K562 (cell line): ENCODE measurements at regions not wholly inside any gene's neighbourhood (a gene's known extent, or its start where the extent isn't known, plus 50 kb on each side); places are given as distances from the start of the nearest gene placed in this dataset.

Experiments used
- ATAC-seq: fragments of 200-7000 bp; cut with Tn5 transposase; 3 replicates; pipeline ENCODE4 v1.9.1; 2020; ENCODE audit warnings: moderate library complexity
- BruUV-seq: library from RNA; stranded (reverse); fragments of 400-500 nt; replicated peaks from 2 replicates; lab custom pipeline; 2021; lab: Mats Ljungman, UMichigan
- CTCF ChIA-PET: fragments of 300-600 bp; formaldehyde crosslinking; extraction: SDS; loops from one replicate; lab custom pipeline; 2021; ENCODE audit warnings: low intra/inter-chr PET ratio; lab: Yijun Ruan, JAX
- POLR2A ChIA-PET: fragments of 300-600, 350-650 bp; sonication (Branson Sonifier 250); formaldehyde crosslinking; extraction: SDS; loops from one replicate; lab custom pipeline; 2021; ENCODE audit warnings: antibody characterized with exemption, inconsistent platforms; lab: Yijun Ruan, JAX
- DNase-seq, 4 experiments: peaks; one replicate each; pipeline versions ENCODE4 v3.0.0 to v3.0.0-alpha.2; 2011 to 2018; ENCODE audit warnings: low spot score in 3 of 4, mixed read lengths in 3 of 4; ENCODE audit errors: extremely low read depth in 1 of 4
- FAIRE-seq: peaks from 2 replicates; lab custom pipeline; 2011; peaks lifted over from hg19 to GRCh38; lab: Jason Lieb, UNC
- H2AFZ ChIP-seq: 2 replicates; pipeline ENCODE4 v1.6.0; 2011; ENCODE audit warnings: low read depth, low read length, control low read depth, inconsistent platforms
- H3K27ac ChIP-seq: fragments of 200-600 bp; 3 replicates; pipeline ENCODE4 v1.8.0; 2011; ENCODE audit warnings: low read depth, mild to moderate bottlenecking, control low read depth, inconsistent platforms, low read length, moderate library complexity, mixed read lengths; ENCODE audit errors: extremely low read depth
- H3K27me3 ChIP-seq, 2 experiments: fragments of 300-600 bp in 1 of 2; 2 replicates in 1 of 2; 3 replicates in 1 of 2; pipeline versions ENCODE4 v1.6.0 to v1.8.0; 2011; ENCODE audit warnings: inconsistent platforms in 2 of 2, low read length in 2 of 2, mild to moderate bottlenecking in 1 of 2, mixed read lengths in 1 of 2, moderate library complexity in 1 of 2; ENCODE audit not compliant: control insufficient read depth in 2 of 2, insufficient read depth in 2 of 2
- H3K36me3 ChIP-seq: fragments of 300-600 bp; 3 replicates; pipeline ENCODE4 v1.8.0; 2011; ENCODE audit warnings: mild to moderate bottlenecking, low read length, inconsistent platforms; ENCODE audit not compliant: control insufficient read depth, insufficient read depth
- H3K4me1 ChIP-seq, 2 experiments: fragments of 200-600 bp in 1 of 2; replicated peaks in 1 of 2; 2 replicates in 1 of 2; 3 replicates in 1 of 2; pipeline versions ENCODE4 v1.5.1 to v1.8.0; 2011; ENCODE audit warnings: inconsistent platforms in 2 of 2, low read length in 2 of 2, mild to moderate bottlenecking in 1 of 2, mixed read lengths in 1 of 2, moderate library complexity in 1 of 2; ENCODE audit not compliant: control insufficient read depth in 2 of 2, insufficient read depth in 2 of 2
- H3K4me2 ChIP-seq: 2 replicates; pipeline ENCODE4 v1.6.1; 2011; ENCODE audit warnings: low read length, control low read depth, inconsistent platforms, mixed read lengths; ENCODE audit not compliant: insufficient read depth
- H3K4me3 ChIP-seq: fragments of 200-600 bp; sonication (generic), shearing (Covaris generic); 2 replicates; pipeline ENCODE4 v1.5.1; 2016; ENCODE audit warnings: control low read depth, inconsistent platforms
- H3K79me2 ChIP-seq: fragments of 200-600 bp; 3 replicates; pipeline ENCODE4 v1.8.0; 2011; ENCODE audit warnings: low read length, inconsistent platforms; ENCODE audit not compliant: control insufficient read depth, insufficient read depth
- H3K9ac ChIP-seq, 2 experiments: 2 replicates each; pipeline versions ENCODE4 v1.6.0 to v1.6.1; 2011; ENCODE audit warnings: low read depth in 2 of 2, low read length in 2 of 2, control low read depth in 1 of 2, inconsistent platforms in 1 of 2, mild to moderate bottlenecking in 1 of 2, mixed read lengths in 1 of 2; ENCODE audit not compliant: insufficient read depth in 1 of 2
- H3K9me1 ChIP-seq: one replicate; pipeline ENCODE4 v1.6.0; 2011; ENCODE audit warnings: inconsistent platforms, mild to moderate bottlenecking, low read length, moderate library complexity; ENCODE audit not compliant: control insufficient read depth, insufficient read depth
- H3K9me3 ChIP-seq: replicated peaks from 2 replicates; pipeline ENCODE4 v1.5.1; 2011; ENCODE audit warnings: low read depth, low read length, inconsistent platforms; ENCODE audit not compliant: control insufficient read depth, insufficient read depth
- H4K20me1 ChIP-seq: replicated peaks from 2 replicates; pipeline ENCODE4 v1.6.1; 2011; ENCODE audit warnings: low read length, inconsistent platforms, mixed read lengths; ENCODE audit not compliant: control insufficient read depth, insufficient read depth
- CSDE1 ChIP-seq, 2 experiments: fragments of 450-650 bp; IDR thresholded peaks; 2 replicates each; pipeline ENCODE4 v1.6.1; 2016; ENCODE audit warnings: mild to moderate bottlenecking in 1 of 2
- E2F4 ChIP-seq: sonication (generic); formaldehyde crosslinking; IDR thresholded peaks from 2 replicates; pipeline ENCODE4 v1.8.0; 2022; ENCODE audit warnings: mild to moderate bottlenecking, low read depth, missing genetic modification reagents
- KDM5B ChIP-seq: fragments of 200-600 bp; sonication (generic); IDR thresholded peaks from 2 replicates; pipeline ENCODE4 v1.6.1; 2012; ENCODE audit warnings: low read depth, mild to moderate bottlenecking, moderate library complexity, low read length, control low read depth, inconsistent platforms; ENCODE audit not compliant: insufficient replicate concordance
- NKRF ChIP-seq: fragments of 450-650 bp; IDR thresholded peaks from 2 replicates; pipeline ENCODE4 v1.6.1; 2016; ENCODE audit warnings: borderline replicate concordance
- RCOR1 ChIP-seq, 2 experiments: IDR thresholded peaks; 2 replicates each; pipeline ENCODE4 v1.6.1; 2012; ENCODE audit warnings: low read depth in 2 of 2, low read length in 2 of 2, borderline replicate concordance in 1 of 2, improper control_type of control experiment in 1 of 2
- TRIM28 ChIP-seq: fragments of 450-650 bp; IDR thresholded peaks from 2 replicates; pipeline ENCODE4 v1.6.1; 2017
- ZBTB17 ChIP-seq: fragments of 450-650 bp; formaldehyde crosslinking; IDR thresholded peaks from 2 replicates; pipeline ENCODE4 v1.4.0; 2020; ENCODE audit warnings: mild to moderate bottlenecking
- ZNF592 ChIP-seq: fragments of 450-650 bp; IDR thresholded peaks from 2 replicates; pipeline ENCODE4 v1.6.1; 2017; ENCODE audit warnings: antibody characterized with exemption, mild to moderate bottlenecking
- ZSCAN29 ChIP-seq: fragments of 450-650 bp; IDR thresholded peaks from 2 replicates; pipeline ENCODE4 v1.6.1; 2017
- WGBS: fragments of 100-300 bp; shearing (Covaris generic); methylation state at CpG from one replicate; pipeline ENCODE4 v1.1.6; 2016; ENCODE audit warnings: low coverage, mixed read lengths; ENCODE audit not compliant: insufficient coverage; ENCODE audit errors: missing lambda C conversion rate; 5-methylcytosine and 5-hydroxymethylcytosine counted together
- in situ Hi-C: fragments of 300-500 bp; cut with MboI; formaldehyde crosslinking; loops from 4 replicates; pipeline ENCODE4 v1.15.0; 2018; ENCODE audit warnings: inconsistent platforms, mixed read lengths
- intact Hi-C: fragments of 100-400 bp; cut with micrococcal nuclease; formaldehyde crosslinking; loops from 2 replicates; pipeline ENCODE4 v1.14.2; 2022

- Histone ChIP-seq H3K9me1 (no peaks in the 10 kb centered on the region), H3K9me3 (no peaks in the 10 kb centered on the region), H3K9ac (no peak overlapping the region), H3K4me1 (no peaks in the 10 kb centered on the region), H3K27me3 (no peaks in the 10 kb centered on the region), H3K36me3 (no peaks in the 10 kb centered on the region), H2AFZ (no peak overlapping the region; the same call in 1 of the 2 replicates), H3K4me2 (no peak overlapping the region), H4K20me1 (no peaks in the 10 kb centered on the region), H3K79me2 (no peaks in the 10 kb centered on the region), H3K4me3 (no peak overlapping the region), H3K27ac (no peak overlapping the region)
- TF ChIP-seq CSDE1 (IDR thresholded peaks at IDR 0.05) (no peak), TRIM28 (no peak), E2F4 (CRISPR knock-in tag) (no peak), ZSCAN29 (no peak), NKRF (no peak), ZNF592 (no peak), KDM5B (no peak), ZBTB17 (CRISPR knock-in tag) (no peak), RCOR1 (IDR thresholded peaks at IDR 0.05; ENCODE audit: borderline replicate concordance in 1 of 2, low read depth in 2 of 2, low read length in 2 of 2) (no peak)
- BruUV-seq, result no TSS peak
- WGBS, result 56% methylated on average over 3 of the region's 3 CpGs
- CTCF ChIA-PET, result no interaction called here
- ATAC-seq, result no peak
- intact Hi-C loops, result no loop called here
- in situ Hi-C loops, result no loop called here
- POLR2A ChIA-PET, result interaction anchor here (0.8 kb wide), 1 partner anchor 279 kb away, joined by 3 read pairs; no protein-coding TSS in a partner anchor
- DNase-seq, result no peak
- FAIRE-seq, result no peak
Measured at GRCh38 chr3:105988540-105989212, 119.9 kb upstream of the CBLB start.
